Liver (tissue), 3 donors: ENCODE measurements at regions not wholly inside any gene's neighbourhood (a gene's known extent, or its start where the extent isn't known, plus 50 kb on each side); places are given as distances from the start of the nearest gene placed in this dataset.

ENCODE experiments used
- GABPA ChIP-seq, 2 donors: IDR thresholded peaks in 1 of 2; conservative IDR thresholded peaks in 1 of 2; 2 replicates each; pipeline ENCODE4 v1.6.1; 2016; ENCODE audit warnings: antibody characterized with exemption in 2 of 2, mild to moderate bottlenecking in 1 of 2, moderate library complexity in 1 of 2
- JUND ChIP-seq, 2 donors: IDR thresholded peaks; 2 replicates each; pipeline ENCODE4 v1.6.1; 2016; ENCODE audit warnings: antibody characterized with exemption in 2 of 2
- TF ChIP-seq, protein P1 (sequence below): IDR thresholded peaks from 2 replicates; pipeline ENCODE4 v1.6.1; 2016; ENCODE audit warnings: antibody characterized with exemption, mild to moderate bottlenecking
- TF ChIP-seq, protein P2 (sequence below): fragments of 150-350 bp; IDR thresholded peaks from 2 replicates; pipeline ENCODE4 v1.5.1; 2017; ENCODE audit warnings: improper control_type of control experiment, low read depth, low read length; ENCODE audit not compliant: missing input control
- donor health status: healthy.
- donor health status: healthy.

DNA sequence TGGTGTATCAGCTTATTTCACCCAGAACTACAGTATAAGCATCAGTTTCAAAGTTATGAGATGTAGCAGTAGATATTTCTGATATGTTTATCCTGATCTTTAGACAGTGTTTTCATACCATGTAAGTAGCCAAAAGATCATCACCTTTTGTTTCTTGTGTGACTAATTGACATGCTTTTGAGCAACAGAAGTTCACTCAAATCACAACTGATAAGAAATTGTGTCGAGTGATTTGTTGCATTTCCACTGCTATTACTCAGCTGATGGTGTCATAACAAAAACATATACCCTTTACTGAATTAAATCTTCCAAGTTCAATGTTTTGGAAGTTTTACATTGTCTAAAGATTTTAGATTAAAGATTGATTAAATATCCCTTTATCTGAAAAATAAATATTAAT, 324.5 kb downstream of the TUSC1 start:
- TF ChIP-seq, protein P1, sequence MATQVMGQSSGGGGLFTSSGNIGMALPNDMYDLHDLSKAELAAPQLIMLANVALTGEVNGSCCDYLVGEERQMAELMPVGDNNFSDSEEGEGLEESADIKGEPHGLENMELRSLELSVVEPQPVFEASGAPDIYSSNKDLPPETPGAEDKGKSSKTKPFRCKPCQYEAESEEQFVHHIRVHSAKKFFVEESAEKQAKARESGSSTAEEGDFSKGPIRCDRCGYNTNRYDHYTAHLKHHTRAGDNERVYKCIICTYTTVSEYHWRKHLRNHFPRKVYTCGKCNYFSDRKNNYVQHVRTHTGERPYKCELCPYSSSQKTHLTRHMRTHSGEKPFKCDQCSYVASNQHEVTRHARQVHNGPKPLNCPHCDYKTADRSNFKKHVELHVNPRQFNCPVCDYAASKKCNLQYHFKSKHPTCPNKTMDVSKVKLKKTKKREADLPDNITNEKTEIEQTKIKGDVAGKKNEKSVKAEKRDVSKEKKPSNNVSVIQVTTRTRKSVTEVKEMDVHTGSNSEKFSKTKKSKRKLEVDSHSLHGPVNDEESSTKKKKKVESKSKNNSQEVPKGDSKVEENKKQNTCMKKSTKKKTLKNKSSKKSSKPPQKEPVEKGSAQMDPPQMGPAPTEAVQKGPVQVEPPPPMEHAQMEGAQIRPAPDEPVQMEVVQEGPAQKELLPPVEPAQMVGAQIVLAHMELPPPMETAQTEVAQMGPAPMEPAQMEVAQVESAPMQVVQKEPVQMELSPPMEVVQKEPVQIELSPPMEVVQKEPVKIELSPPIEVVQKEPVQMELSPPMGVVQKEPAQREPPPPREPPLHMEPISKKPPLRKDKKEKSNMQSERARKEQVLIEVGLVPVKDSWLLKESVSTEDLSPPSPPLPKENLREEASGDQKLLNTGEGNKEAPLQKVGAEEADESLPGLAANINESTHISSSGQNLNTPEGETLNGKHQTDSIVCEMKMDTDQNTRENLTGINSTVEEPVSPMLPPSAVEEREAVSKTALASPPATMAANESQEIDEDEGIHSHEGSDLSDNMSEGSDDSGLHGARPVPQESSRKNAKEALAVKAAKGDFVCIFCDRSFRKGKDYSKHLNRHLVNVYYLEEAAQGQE, result no peak
- TF ChIP-seq, protein P2, sequence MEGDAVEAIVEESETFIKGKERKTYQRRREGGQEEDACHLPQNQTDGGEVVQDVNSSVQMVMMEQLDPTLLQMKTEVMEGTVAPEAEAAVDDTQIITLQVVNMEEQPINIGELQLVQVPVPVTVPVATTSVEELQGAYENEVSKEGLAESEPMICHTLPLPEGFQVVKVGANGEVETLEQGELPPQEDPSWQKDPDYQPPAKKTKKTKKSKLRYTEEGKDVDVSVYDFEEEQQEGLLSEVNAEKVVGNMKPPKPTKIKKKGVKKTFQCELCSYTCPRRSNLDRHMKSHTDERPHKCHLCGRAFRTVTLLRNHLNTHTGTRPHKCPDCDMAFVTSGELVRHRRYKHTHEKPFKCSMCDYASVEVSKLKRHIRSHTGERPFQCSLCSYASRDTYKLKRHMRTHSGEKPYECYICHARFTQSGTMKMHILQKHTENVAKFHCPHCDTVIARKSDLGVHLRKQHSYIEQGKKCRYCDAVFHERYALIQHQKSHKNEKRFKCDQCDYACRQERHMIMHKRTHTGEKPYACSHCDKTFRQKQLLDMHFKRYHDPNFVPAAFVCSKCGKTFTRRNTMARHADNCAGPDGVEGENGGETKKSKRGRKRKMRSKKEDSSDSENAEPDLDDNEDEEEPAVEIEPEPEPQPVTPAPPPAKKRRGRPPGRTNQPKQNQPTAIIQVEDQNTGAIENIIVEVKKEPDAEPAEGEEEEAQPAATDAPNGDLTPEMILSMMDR, result no peak
- TF ChIP-seq JUND (IDR thresholded peaks at IDR 0.05) (no peak), GABPA (IDR thresholded peaks at IDR 0.05 in 1 of 2, conservative IDR thresholded peaks at IDR 0.05 in 1 of 2) (no peak)
